GM12873 (cell line): ENCODE measurements at regions not wholly inside any gene's neighbourhood (a gene's known extent, or its start where the extent isn't known, plus 50 kb on each side); places are given as distances from the start of the nearest gene placed in this dataset.

ENCODE experiments used
- TF ChIP-seq, protein P1 (sequence below): IDR thresholded peaks from 2 replicates; pipeline ENCODE4 v1.5.1; 2012; ENCODE audit warnings: low read depth, mild to moderate bottlenecking, moderate library complexity, low read length, control low read depth; ENCODE audit not compliant: insufficient read depth; ENCODE audit errors: missing control alignments

DNA sequence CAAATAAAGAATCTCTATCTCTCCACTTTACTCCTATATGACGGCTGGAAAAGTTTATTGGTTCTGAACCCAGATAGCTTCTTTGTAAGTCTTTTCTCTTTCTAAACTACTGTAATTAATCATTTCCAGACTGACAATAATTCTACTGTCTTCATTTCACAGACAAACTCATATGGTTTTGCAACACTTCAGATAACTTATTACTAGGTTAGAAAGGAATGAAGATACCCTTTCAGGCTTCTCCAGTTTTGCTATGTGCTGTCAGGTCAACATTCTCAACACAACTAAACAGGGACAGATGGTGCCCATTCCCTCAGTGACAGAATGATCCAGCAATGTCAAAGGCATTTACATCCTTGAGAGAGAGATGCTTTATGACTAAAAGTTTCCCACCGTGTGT, 198.5 kb upstream of the ITGA4 start:
- TF ChIP-seq, protein P1, sequence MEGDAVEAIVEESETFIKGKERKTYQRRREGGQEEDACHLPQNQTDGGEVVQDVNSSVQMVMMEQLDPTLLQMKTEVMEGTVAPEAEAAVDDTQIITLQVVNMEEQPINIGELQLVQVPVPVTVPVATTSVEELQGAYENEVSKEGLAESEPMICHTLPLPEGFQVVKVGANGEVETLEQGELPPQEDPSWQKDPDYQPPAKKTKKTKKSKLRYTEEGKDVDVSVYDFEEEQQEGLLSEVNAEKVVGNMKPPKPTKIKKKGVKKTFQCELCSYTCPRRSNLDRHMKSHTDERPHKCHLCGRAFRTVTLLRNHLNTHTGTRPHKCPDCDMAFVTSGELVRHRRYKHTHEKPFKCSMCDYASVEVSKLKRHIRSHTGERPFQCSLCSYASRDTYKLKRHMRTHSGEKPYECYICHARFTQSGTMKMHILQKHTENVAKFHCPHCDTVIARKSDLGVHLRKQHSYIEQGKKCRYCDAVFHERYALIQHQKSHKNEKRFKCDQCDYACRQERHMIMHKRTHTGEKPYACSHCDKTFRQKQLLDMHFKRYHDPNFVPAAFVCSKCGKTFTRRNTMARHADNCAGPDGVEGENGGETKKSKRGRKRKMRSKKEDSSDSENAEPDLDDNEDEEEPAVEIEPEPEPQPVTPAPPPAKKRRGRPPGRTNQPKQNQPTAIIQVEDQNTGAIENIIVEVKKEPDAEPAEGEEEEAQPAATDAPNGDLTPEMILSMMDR = no peak

DNA sequence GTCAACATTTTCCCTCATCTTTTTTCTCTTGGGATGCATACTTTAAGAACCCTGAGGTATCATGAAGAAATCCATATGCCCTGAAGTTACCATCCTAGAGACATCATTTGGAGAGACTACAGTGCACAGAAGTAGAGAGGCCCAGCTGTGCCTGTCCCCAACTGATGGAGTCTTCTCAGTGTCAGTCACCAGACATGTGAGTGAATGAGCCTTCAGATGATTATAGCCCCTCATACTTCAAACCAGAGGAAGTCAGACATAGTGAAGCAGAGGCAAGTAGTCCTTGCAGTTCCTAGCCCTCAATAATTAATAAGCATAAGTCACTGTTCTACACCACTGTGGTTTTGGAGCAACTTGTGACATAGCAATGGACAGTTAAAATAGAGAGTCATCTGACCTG, 194.4 kb upstream of the ITGA4 start:
- TF ChIP-seq, protein P1 = no peak

DNA sequence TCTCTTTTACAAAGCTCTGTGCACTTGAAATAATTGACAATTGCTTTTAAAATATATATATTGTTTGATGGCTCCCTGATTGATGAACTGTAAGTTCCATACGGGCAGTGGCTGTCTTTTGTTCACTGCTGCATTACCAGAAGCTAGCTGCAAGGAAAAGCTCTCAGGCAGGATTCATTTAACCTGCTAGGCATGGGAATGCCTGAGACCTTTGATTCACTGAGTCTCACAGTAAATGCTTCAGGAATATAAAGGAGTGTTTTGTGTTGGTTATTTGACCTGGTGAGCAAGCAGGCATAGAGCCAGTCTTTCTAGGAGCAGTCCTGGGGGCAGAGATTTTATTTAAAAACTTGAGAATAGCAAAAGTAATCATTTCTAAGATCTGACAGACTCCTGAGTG, 193.2 kb upstream of the ITGA4 start:
- TF ChIP-seq, protein P1 = no peak

DNA sequence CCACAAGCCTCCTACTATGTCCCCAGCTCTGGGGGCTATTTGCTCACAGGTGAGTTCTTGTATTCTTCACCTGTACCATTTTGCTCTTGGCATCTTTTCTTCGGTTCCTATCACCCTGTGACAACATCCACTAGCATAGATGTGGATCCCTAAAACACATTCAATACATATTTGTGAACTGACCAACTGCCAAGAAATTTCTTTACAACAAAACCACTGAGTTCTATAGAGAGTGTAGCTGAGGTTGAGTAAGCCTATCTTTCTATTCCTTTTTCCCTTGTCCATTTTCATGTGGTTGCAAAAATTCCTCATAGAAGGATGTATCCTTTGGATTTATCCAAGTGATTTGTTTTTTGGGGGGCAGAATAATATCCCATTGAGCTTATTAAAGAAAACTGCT, 192.7 kb upstream of the ITGA4 start:
- TF ChIP-seq, protein P1 = no peak

DNA sequence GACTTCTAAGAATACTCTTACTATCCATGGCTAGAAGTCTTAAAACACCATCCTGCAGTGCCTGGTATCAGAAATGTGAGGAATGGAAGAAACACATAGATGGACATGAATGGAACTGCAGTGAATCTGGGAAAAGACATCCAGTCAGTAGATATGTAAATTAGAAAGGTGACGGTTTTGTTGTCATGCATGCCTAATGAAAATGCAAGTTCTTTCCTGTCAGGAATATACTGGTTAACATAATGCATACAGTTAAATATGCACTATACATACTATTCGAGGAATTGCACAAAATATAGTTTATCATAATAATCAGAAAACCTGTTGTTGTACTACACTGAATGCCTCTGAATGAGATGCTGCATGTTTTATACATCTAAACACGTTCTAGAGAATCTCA, 190.6 kb upstream of the ITGA4 start:
- TF ChIP-seq, protein P1 = no peak

DNA sequence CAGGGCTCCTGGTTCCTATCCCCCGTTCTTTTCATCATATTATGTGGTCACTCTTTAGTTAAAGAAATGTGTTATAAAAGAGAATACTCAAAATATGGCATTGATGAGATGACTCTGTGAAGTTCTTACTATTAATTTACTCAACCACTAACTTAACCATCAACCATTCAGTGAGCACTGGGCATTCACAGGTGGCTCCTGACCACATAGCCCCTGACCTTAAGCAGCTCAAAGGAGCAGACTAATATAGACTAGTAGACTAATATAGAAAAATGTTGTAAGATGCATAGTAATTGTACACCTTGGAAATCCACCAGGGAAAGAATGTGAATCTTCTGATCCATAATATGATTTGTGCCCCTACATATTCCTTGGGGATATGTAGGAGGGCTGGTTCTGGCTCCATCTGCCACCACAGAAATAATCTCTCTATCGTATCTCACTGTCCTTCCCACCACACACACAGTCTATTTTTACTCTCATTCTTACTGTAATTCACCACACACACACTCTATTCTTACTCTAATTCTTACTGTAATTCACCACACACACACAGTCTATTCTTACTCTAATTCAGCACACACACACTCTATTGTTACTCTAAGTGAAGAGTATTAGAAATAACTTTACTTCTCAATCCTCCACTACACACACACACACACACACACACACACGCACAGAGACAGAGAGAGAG, 188.9 kb upstream of the ITGA4 start:
- TF ChIP-seq, protein P1 = no peak

DNA sequence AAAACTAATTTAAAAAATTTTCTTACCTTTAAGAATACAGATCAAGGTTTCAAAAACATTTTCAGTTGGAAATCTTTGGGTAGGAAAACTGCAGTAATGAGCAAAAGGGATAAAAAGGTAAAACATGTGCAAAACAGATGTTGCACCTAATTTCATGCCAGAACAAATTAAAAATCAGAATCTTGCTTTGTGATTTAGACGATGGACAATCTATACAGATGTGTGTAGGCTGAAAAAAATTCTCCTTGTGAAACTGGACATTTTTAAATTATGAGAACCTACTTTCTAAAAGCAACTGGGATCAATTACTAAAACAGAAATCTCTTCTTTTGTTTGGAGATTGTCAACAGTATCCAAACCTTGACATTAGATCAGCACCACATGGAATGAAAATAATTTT, 183.2 kb upstream of the ITGA4 start:
- TF ChIP-seq, protein P1 = no peak
